ENCODE measurements at regions not wholly inside any gene's neighbourhood (a gene's known extent, or its start where the extent isn't known, plus 50 kb on each side); places are given as distances from the start of the nearest gene placed in this dataset.
"Not testable (repeated sequence)": the region's sequence is repeated elsewhere in the genome, so short reads cannot be mapped to it uniquely, and the experiment has no call there.

- no peak for ATAC-seq
Measured at GRCh38 chr5:100641833-100642232, 106.7 kb downstream of the FAM174A start.

GRCh38 chr5:100643473-100643872 is 108.3 kb downstream of the FAM174A start:
- ATAC-seq: no peak

- ATAC-seq: no peak
Measured at GRCh38 chr5:100644185-100644584, 109.0 kb downstream of the FAM174A start.

DNA sequence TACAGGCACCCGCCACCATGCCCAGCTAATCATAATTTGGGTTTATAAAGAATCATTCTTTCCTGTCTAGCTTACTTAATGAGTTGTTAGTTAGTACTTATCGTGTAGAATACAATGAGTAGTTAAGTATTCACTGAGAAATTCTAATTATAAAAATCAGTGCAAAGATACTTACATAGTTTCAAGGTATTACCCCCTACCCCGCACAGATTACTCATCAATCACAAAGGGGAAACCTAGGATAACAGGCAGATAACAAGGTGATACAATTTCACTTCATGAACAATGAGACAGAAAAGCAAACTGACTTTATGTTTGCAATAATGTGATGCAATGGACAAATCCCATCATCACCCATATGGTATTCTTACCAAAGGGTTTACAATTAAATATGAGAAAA is 109.6 kb downstream of the FAM174A start:
- ATAC-seq: no peak

GRCh38 chr5:100646011-100646410 is 110.8 kb downstream of the FAM174A start:
- ATAC-seq: no peak

DNA sequence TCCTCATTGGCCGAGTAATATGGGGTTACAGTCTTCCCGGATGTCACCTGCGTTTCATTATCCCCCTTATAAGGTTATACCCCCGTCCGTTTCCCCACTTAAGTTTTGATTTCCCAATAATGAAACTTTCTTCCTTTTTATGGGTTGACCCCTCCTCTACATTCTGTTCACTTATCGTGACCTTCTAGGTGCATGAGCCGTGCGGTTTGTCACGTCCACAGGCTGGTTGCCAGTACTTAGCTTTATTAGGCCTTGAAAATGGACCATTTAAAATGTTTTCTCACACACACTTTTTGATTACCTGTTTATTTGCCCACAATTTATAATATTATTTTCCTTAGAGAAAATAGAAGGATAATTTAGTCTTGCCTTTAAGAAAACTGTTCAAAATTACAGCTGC is 111.5 kb downstream of the FAM174A start:
- ATAC-seq: no peak

DNA sequence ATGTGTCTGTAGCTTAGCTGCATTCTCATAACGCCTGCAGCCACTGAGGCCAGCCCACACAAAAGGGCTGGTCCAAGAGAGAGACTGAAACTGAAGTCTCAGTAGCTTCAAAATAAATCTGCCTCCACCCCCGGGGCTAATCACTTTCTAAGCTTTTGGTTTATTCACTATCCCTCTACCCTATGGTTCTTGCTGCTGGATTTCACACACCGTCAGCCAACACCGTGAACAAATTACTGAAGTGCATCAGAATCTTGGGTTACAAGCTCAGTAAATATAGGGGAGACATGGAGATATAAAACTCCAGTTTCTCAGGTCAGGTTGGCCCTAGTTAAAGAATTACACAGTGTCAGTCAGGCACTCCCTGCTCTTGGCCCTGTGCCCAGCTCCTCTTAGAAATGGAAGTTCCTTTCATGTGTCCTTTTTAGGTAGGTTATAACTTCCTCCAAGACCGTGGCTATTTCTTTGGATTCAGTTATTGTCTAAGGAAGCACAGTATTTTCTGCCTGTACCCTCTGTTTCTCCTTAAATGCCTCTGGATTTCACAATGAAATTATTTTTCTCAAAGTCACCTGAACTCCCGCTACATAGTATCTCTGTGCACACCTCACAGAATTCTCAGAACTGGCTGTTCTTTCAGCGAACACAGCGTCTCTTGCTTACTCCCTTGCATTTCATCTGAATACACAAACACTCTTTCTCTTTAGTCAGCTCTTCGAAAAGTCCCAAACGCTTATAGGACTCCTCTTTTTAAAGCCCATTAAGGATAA is 112.5 kb downstream of the FAM174A start:
- ATAC-seq: peak; percentile 62

DNA sequence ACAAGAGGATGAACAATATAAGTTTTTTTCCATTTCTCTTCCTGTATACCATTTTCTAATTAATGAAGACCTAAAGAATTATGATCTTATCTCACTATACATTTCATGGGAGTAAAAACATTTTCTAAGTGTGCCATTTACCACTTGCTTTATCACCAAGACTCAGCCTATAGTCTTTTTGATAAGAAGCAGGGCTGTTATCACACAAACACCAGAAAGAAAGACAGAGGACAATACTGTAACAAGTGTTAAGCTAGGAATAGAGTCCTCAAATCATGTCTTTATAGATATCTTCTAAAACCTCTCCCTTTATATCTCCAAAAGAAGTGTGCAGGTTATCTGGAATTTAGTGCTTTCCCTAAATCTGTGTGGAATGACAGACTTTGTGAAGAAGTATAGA is 119.7 kb downstream of the FAM174A start:
- no peak for ATAC-seq

- ATAC-seq: not testable (repeated sequence)
Measured at GRCh38 chr5:100656771-100657170, 121.6 kb downstream of the FAM174A start.

DNA sequence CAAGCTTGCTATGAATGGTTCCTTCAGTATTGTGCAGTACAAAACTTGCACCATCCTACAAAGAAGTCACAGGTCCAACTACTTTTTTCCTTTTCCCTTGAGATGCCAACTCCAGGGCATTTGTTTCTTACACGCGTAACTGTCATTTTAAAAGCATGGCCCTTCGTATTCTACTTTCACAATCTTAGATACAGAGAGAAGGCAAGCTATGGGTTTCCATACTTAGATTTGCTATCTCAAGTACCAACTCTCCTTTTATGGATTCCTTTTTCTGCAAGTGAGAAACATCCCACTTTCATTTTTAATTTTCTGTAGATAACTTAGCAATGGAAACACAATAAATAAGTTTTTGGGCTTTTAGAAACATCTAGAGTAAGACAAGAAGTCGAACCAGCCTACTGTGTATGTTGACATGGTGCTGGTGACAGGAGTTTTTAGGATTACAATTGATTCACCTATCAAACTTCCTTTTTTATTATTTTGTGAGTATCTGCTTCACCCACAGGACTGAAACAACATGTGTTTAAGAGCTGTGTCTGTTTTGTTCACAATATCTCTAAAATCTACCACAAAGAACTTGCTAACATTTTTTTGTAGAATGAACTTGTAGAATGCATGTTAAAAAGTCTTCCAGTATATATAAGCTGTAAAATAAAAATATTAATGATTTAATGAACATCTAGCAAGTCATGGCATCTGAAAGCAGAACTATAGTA is 124.1 kb downstream of the FAM174A start:
- ATAC-seq: no peak

GRCh38 chr5:100664140-100664539 is 129.0 kb downstream of the FAM174A start:
- ATAC-seq: no peak

- ATAC-seq: peak; percentile 81
Measured at GRCh38 chr5:100667161-100667630, 132.0 kb downstream of the FAM174A start.

DNA sequence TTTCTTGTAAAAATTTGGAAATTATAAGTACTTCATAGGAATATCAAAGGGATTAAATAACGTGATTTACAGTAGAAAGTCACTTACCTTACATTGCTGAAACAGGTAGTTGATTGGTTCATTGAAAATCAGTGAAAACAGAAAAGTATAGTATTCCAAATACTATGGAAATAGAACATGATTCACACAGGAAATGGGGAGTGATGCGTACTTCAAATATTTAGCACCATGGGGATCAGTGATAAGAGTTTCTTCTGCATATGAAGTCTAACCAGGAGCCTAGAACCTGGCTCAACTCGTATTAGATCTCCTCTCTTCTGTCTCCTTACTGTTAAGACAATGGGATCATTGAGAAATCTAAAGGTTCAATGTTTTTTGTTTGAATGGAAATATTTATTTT is 133.3 kb downstream of the FAM174A start:
- ATAC-seq: no peak

GRCh38 chr5:100676817-100677631 is 141.8 kb downstream of the FAM174A start:
- no peak for ATAC-seq

DNA sequence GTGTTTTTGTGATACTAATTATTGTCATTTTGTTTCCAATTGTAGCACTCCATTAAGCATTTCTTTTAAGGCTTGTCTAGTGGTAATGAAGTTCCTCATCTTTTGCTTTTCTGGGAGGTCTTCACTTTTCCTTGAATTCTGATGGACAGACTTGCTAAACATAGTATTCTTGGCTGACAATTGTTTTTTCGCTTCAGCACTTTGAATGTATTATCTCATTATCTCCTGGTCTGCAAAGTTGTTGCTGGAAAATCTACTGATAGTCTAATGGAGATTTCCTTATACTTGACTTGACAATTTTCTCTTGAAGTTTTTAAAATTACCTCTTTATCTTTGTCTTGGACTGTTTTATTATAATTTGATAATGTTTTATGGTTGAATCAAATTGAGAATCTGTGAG is 147.5 kb downstream of the FAM174A start:
- ATAC-seq: no peak

- ATAC-seq: no peak
Measured at GRCh38 chr5:100683881-100684280, 148.7 kb downstream of the FAM174A start.

- not testable (repeated sequence) for ATAC-seq
Measured at GRCh38 chr5:100685122-100685521, 149.9 kb downstream of the FAM174A start.

DNA sequence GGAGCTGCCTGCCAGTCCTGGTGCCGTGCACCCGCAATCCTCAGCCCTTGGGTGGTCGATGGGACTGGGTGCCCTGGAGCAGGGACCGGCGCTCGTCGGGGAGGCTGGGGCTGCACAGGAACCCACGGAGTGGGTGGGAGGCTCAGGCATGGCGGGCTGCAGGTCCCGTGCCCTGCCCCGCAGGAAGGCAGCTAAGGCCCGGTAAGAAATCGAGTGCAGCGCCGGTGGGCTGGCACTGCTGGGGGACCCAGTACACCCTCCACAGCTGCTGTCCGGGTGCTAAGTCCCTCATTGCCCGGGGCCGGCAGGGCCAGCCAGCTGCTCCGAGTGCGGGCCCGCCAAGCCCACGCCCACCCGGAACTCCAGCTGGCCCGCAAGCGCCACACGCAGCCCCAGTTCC is 153.7 kb downstream of the FAM174A start:
- ATAC-seq: not testable (repeated sequence)

GRCh38 chr5:100690036-100690560 is 154.9 kb downstream of the FAM174A start:
- ATAC-seq: no peak

DNA sequence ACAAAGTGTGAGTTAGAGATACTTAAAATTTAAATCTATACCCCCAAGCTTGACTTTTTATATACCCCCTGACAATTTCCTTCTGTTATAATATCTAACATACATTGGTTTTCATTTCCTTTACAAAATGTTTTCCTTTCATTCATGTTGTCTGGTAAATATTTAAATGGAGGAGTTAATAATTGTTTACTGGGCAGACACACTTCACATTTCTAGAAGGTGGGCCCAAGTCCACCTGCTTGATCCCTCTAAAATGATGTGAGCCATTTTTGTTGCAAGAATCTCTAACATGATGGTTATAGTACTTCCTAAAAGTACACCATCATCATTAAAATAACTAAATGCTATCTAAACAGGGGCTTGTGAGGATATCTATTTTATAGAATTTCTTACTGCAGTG is 155.9 kb downstream of the FAM174A start:
- no peak for ATAC-seq

- no peak for ATAC-seq
Measured at GRCh38 chr5:100691548-100691947, 156.4 kb downstream of the FAM174A start.

GRCh38 chr5:100693481-100693880 is 158.3 kb downstream of the FAM174A start:
- no peak for ATAC-seq

DNA sequence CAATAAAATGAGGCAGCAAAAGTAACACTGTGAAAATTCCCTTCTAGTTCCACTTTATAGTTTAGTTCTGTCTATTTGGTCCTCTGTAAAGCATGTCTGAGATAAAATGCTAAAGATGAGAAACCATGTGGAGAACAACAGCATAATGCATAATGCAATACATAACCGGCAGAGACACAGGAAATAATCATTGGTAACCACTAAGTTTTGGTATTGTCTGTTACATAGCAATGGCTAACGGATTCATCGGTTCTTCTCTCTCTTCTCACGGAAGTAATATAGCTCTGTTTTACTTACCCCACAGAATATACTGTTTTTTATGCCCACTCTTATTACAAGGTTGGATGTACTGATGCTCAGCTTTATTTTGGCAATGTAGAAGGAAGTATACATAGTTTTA is 158.9 kb downstream of the FAM174A start:
- no peak for ATAC-seq

Data from esophagus mucosa (tissue), 1 donor.